Lower leg skin (tissue), 3 donors: ENCODE measurements at regions not wholly inside any gene's neighbourhood (a gene's known extent, or its start where the extent isn't known, plus 50 kb on each side); places are given as distances from the start of the nearest gene placed in this dataset.

Source experiments
- POLR2A ChIP-seq, 2 donors: fragments of 450-650 bp; IDR thresholded peaks; one replicate each; pipeline ENCODE4 v1.6.1; 2016 to 2017; ENCODE audit warnings: antibody characterized with exemption in 2 of 2, mild to moderate bottlenecking in 1 of 2, moderate library complexity in 1 of 2
- TF ChIP-seq, protein P1 (sequence below), 3 donors: fragments of 450-650 bp; IDR thresholded peaks; one replicate each; pipeline ENCODE4 v1.5.1; 2016; ENCODE audit warnings: antibody characterized with exemption in 3 of 3, mild to moderate bottlenecking in 3 of 3, moderate library complexity in 2 of 3

DNA sequence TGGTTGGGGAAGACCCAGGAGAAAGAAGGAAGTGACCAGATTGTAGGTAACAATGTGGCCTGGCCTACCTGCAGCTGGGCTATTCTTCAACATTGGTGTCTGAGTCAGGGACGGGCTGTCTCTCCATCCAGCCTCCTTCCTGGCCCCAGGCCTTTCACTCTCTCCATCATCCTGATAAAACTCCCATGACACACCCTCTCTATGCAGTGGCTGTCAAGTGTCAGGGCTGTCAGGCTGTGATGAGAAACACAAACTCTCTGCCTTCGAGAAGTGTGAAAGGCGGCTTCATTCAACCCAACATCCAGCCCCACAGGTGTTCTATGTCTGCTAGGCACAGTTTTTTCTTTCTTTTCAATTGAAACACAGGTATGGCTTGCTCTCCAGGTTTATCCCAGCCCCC lies 153.3 kb upstream of the VSTM2B start:
- TF ChIP-seq, protein P1, sequence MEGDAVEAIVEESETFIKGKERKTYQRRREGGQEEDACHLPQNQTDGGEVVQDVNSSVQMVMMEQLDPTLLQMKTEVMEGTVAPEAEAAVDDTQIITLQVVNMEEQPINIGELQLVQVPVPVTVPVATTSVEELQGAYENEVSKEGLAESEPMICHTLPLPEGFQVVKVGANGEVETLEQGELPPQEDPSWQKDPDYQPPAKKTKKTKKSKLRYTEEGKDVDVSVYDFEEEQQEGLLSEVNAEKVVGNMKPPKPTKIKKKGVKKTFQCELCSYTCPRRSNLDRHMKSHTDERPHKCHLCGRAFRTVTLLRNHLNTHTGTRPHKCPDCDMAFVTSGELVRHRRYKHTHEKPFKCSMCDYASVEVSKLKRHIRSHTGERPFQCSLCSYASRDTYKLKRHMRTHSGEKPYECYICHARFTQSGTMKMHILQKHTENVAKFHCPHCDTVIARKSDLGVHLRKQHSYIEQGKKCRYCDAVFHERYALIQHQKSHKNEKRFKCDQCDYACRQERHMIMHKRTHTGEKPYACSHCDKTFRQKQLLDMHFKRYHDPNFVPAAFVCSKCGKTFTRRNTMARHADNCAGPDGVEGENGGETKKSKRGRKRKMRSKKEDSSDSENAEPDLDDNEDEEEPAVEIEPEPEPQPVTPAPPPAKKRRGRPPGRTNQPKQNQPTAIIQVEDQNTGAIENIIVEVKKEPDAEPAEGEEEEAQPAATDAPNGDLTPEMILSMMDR (IDR thresholded peaks at IDR 0.05), result no peak
- no peak for TF ChIP-seq POLR2A (IDR thresholded peaks at IDR 0.05)
